ENCODE measurements at regions not wholly inside any gene's neighbourhood (a gene's known extent, or its start where the extent isn't known, plus 50 kb on each side); places are given as distances from the start of the nearest gene placed in this dataset.

DNA sequence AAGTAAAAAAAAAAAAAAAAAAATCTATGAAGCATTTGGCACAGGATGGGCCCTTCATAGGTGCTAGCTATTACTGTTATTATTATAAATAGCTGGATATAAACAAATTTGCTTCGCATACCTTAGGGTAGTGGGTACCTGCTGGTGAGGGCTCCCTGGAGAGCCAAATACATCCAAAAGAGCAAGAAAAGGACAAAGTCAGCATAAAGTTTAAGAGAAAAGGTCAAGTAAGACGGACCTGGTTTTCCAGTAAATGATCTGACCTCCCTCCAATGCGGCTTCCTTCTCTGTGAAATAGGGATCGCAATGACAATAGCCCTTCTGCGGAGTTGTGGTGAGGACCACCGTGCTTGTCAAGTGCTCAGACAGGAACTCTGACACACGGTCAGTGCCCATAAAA is 214.5 kb downstream of the SNX10 start:
- TF ChIP-seq, protein P1, sequence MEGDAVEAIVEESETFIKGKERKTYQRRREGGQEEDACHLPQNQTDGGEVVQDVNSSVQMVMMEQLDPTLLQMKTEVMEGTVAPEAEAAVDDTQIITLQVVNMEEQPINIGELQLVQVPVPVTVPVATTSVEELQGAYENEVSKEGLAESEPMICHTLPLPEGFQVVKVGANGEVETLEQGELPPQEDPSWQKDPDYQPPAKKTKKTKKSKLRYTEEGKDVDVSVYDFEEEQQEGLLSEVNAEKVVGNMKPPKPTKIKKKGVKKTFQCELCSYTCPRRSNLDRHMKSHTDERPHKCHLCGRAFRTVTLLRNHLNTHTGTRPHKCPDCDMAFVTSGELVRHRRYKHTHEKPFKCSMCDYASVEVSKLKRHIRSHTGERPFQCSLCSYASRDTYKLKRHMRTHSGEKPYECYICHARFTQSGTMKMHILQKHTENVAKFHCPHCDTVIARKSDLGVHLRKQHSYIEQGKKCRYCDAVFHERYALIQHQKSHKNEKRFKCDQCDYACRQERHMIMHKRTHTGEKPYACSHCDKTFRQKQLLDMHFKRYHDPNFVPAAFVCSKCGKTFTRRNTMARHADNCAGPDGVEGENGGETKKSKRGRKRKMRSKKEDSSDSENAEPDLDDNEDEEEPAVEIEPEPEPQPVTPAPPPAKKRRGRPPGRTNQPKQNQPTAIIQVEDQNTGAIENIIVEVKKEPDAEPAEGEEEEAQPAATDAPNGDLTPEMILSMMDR (conservative IDR thresholded peaks at IDR 0.05 in 1 of 2, IDR thresholded peaks at IDR 0.05 in 1 of 2; ENCODE audit: low read depth in 1 of 2, low read length in 2 of 2): no peak
- no peak for TF ChIP-seq EZH2 (IDR thresholded peaks at IDR 0.05; ENCODE audit: low read length, missing control alignments)
- H3K27ac ChIP-seq (ENCODE audit: insufficient read depth, low read length): no peak overlapping the region
- H3K79me2 ChIP-seq (ENCODE audit: control insufficient read depth, insufficient read depth, low read length): no peaks in the 10 kb centered on the region
- no peak overlapping the region for H3K9ac ChIP-seq (ENCODE audit: insufficient read depth, low read length)
- H3K27me3 ChIP-seq (ENCODE audit: control insufficient read depth, insufficient read depth, low read length): no peaks in the 10 kb centered on the region
- H4K20me1 ChIP-seq (ENCODE audit: control insufficient read depth, extremely low read depth, insufficient read depth, low read length): no peaks in the 10 kb centered on the region
- H3K4me2 ChIP-seq (ENCODE audit: extremely low read depth, insufficient read depth, low read length): no peak overlapping the region
- H3K9me3 ChIP-seq (ENCODE audit: control insufficient read depth, insufficient read depth, low read depth, low read length): no peaks in the 10 kb centered on the region
- no peaks in the 10 kb centered on the region for H3K4me1 ChIP-seq (ENCODE audit: control insufficient read depth, extremely low read depth, insufficient read depth, low read length)
- H3K4me3 ChIP-seq (replicated peaks in 1 of 4; ENCODE audit: control extremely low read depth in 1 of 4, insufficient read depth in 1 of 4, low read depth in 3 of 4, low read length in 4 of 4): no peak overlapping the region
- DNase-seq (ENCODE audit: low read depth in 2 of 2): no peak
- H3K36me3 ChIP-seq (ENCODE audit: control insufficient read depth, insufficient read depth, low read length): no peaks in the 10 kb centered on the region
- no peak overlapping the region for H2AFZ ChIP-seq (ENCODE audit: low read length)

DNA sequence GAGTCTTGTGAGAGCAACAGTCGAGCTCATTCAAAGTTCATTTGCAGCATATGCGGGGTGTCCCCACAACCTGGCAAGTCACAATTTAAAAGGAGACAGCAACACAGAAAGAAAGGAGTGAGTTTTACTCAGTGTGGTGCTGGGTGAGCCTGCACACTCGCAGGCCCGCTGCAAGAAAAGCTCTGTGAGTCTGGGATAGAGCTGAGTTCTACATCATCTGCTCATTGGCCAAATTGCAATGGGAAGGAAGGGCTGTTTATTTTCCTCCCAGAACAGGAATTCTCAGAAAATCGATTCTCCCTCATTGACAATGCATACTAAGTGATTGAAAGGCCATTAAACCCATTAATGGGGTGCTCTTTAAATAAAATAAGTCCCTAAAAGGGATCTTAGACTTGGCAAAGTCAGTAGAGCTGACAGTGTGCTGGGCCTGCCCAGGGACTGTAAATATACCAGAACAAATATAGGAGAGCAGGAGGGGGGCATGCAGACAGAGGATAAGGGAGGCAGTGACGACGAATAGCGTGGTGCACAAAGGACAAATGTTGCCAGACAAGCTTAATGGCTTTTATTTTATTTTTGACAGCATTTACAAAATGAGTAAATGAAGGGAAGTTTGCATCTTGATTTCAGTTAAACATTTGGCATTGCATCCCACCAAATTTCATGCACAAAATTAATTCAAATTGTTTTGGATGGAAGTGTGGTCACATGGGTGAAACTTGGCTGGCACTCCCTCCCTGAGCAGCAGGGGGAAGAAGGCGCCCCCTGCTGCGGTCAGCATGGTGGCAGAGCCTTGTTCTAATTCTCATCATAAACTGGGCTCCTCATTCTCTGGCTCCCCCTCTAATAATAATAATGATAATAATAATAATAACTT is 215.7 kb downstream of the SNX10 start:
- TF ChIP-seq, protein P1 (conservative IDR thresholded peaks at IDR 0.05 in 1 of 2, IDR thresholded peaks at IDR 0.05 in 1 of 2; ENCODE audit: low read depth in 1 of 2, low read length in 2 of 2): no peak
- no peak for TF ChIP-seq EZH2 (IDR thresholded peaks at IDR 0.05; ENCODE audit: low read length, missing control alignments)
- H3K4me2 ChIP-seq (ENCODE audit: extremely low read depth, insufficient read depth, low read length): no peak overlapping the region
- no peaks in the 10 kb centered on the region for H3K9me3 ChIP-seq (ENCODE audit: control insufficient read depth, insufficient read depth, low read depth, low read length)
- H3K9ac ChIP-seq (ENCODE audit: insufficient read depth, low read length): no peak overlapping the region
- no peak overlapping the region for H3K27ac ChIP-seq (ENCODE audit: insufficient read depth, low read length)
- no peaks in the 10 kb centered on the region for H3K36me3 ChIP-seq (ENCODE audit: control insufficient read depth, insufficient read depth, low read length)
- H2AFZ ChIP-seq (ENCODE audit: low read length): no peak overlapping the region
- no peaks in the 10 kb centered on the region for H3K27me3 ChIP-seq (ENCODE audit: control insufficient read depth, insufficient read depth, low read length)
- no peaks in the 10 kb centered on the region for H3K4me1 ChIP-seq (ENCODE audit: control insufficient read depth, extremely low read depth, insufficient read depth, low read length)
- H3K79me2 ChIP-seq (ENCODE audit: control insufficient read depth, insufficient read depth, low read length): no peaks in the 10 kb centered on the region
- H3K4me3 ChIP-seq (replicated peaks in 1 of 4; ENCODE audit: control extremely low read depth in 1 of 4, insufficient read depth in 1 of 4, low read depth in 3 of 4, low read length in 4 of 4): no peak overlapping the region
- H4K20me1 ChIP-seq (ENCODE audit: control insufficient read depth, extremely low read depth, insufficient read depth, low read length): no peaks in the 10 kb centered on the region
- DNase-seq (ENCODE audit: low read depth in 2 of 2): no peak

DNA sequence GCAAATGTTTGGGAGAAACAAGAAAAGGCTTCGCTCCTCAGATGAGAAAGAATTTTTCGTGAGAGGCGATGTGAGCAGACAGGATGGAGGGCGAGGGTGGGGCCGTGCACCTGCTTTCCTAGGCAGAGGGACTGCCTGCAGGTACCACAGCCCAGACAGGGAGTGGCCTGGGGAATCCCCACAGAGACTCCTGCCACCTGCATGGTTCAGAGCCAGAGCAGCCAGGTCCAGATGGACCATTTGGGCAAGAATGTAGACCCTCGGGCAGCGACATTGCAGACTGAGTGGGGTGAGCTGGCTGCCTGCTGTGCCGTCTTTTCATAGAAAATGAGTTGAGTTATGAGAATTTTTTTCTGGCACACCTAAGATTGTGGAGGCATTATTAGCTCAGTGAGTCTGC is 216.8 kb downstream of the SNX10 start:
- H3K27me3 ChIP-seq (ENCODE audit: control insufficient read depth, insufficient read depth, low read length): no peaks in the 10 kb centered on the region
- H3K9ac ChIP-seq (ENCODE audit: insufficient read depth, low read length): no peak overlapping the region
- H3K4me2 ChIP-seq (ENCODE audit: extremely low read depth, insufficient read depth, low read length): no peak overlapping the region
- H3K79me2 ChIP-seq (ENCODE audit: control insufficient read depth, insufficient read depth, low read length): no peaks in the 10 kb centered on the region
- DNase-seq (ENCODE audit: low read depth in 2 of 2): no peak
- no peaks in the 10 kb centered on the region for H3K4me1 ChIP-seq (ENCODE audit: control insufficient read depth, extremely low read depth, insufficient read depth, low read length)
- H3K27ac ChIP-seq (ENCODE audit: insufficient read depth, low read length): no peak overlapping the region
- no peaks in the 10 kb centered on the region for H3K36me3 ChIP-seq (ENCODE audit: control insufficient read depth, insufficient read depth, low read length)
- TF ChIP-seq, protein P1 (conservative IDR thresholded peaks at IDR 0.05 in 1 of 2, IDR thresholded peaks at IDR 0.05 in 1 of 2; ENCODE audit: low read depth in 1 of 2, low read length in 2 of 2): no peak
- TF ChIP-seq EZH2 (IDR thresholded peaks at IDR 0.05; ENCODE audit: low read length, missing control alignments): no peak
- H3K9me3 ChIP-seq (ENCODE audit: control insufficient read depth, insufficient read depth, low read depth, low read length): no peaks in the 10 kb centered on the region
- no peaks in the 10 kb centered on the region for H4K20me1 ChIP-seq (ENCODE audit: control insufficient read depth, extremely low read depth, insufficient read depth, low read length)
- no peak overlapping the region for H3K4me3 ChIP-seq (replicated peaks in 1 of 4; ENCODE audit: control extremely low read depth in 1 of 4, insufficient read depth in 1 of 4, low read depth in 3 of 4, low read length in 4 of 4)
- H2AFZ ChIP-seq (ENCODE audit: low read length): no peak overlapping the region
